ENCODE measurements at regions not wholly inside any gene's neighbourhood (a gene's known extent, or its start where the extent isn't known, plus 50 kb on each side); places are given as distances from the start of the nearest gene placed in this dataset.

DNA sequence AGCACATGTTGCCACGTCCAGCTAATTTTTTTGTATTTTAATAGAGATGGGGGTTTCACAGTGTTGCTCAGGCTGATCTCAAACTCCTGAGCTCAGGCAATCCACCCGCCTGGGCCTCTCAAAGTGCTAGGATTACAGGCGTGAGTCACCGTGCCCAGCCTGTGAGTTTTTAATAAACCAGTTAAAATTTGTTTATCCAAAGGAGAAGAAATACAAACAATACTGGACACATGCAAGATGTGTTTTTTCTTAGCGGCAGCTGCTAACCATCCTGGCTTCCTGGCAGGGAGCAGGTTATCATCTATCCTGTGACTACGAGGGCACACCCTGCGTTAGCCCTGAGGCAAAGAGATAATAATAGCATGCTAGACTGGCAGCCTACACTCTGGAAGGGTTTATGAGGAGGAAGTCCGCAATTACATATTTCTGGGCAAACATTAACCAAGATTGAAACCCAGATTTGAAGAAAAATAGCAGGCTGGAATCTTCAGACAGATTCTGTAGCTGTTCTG lies 191.4 kb downstream of the SPRY1 start (continued):
- 0 out of 2 replicates have a peak, but pooled peaks have one; percentile 5 for TF ChIP-seq PBX3 (IDR thresholded peaks at IDR 0.05)
- TF ChIP-seq, protein P1, sequence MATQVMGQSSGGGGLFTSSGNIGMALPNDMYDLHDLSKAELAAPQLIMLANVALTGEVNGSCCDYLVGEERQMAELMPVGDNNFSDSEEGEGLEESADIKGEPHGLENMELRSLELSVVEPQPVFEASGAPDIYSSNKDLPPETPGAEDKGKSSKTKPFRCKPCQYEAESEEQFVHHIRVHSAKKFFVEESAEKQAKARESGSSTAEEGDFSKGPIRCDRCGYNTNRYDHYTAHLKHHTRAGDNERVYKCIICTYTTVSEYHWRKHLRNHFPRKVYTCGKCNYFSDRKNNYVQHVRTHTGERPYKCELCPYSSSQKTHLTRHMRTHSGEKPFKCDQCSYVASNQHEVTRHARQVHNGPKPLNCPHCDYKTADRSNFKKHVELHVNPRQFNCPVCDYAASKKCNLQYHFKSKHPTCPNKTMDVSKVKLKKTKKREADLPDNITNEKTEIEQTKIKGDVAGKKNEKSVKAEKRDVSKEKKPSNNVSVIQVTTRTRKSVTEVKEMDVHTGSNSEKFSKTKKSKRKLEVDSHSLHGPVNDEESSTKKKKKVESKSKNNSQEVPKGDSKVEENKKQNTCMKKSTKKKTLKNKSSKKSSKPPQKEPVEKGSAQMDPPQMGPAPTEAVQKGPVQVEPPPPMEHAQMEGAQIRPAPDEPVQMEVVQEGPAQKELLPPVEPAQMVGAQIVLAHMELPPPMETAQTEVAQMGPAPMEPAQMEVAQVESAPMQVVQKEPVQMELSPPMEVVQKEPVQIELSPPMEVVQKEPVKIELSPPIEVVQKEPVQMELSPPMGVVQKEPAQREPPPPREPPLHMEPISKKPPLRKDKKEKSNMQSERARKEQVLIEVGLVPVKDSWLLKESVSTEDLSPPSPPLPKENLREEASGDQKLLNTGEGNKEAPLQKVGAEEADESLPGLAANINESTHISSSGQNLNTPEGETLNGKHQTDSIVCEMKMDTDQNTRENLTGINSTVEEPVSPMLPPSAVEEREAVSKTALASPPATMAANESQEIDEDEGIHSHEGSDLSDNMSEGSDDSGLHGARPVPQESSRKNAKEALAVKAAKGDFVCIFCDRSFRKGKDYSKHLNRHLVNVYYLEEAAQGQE (IDR thresholded peaks at IDR 0.05; ENCODE audit: low read depth, low read length): no peak
- no peak for TF ChIP-seq TEAD4 (IDR thresholded peaks at IDR 0.05; ENCODE audit: borderline replicate concordance, insufficient read depth)
- TF ChIP-seq ZBTB33 (IDR thresholded peaks at IDR 0.05; ENCODE audit: borderline replicate concordance, low read depth): no peak
- TF ChIP-seq MAX (IDR thresholded peaks at IDR 0.05; ENCODE audit: low read depth): no peak
- TF ChIP-seq POLR2AphosphoS5 (IDR thresholded peaks at IDR 0.05; ENCODE audit: low read depth, low read length): no peak
- peak; percentile 41 for TF ChIP-seq CHD2 (IDR thresholded peaks at IDR 0.05; ENCODE audit: low read length, partially characterized antibody)
- no peak for TF ChIP-seq MEF2A (IDR thresholded peaks at IDR 0.05; ENCODE audit: borderline replicate concordance, low read depth)
- TF ChIP-seq NRF1 (IDR thresholded peaks at IDR 0.05; ENCODE audit: low read depth, low read length): no peak
- peak in 1 of 2 experiments; percentile 53; a peak in 1 of 4 replicates for TF ChIP-seq EP300 (IDR thresholded peaks at IDR 0.05; ENCODE audit: borderline replicate concordance in 1 of 2, low read depth in 1 of 2, low read length in 1 of 2)
- TF ChIP-seq SMC3 (IDR thresholded peaks at IDR 0.05; ENCODE audit: low read depth, low read length): no peak
- 0 out of 2 replicates have a peak, but pooled peaks have one; percentile 30 for TF ChIP-seq SIN3A (IDR thresholded peaks at IDR 0.05; ENCODE audit: borderline replicate concordance, low read depth, low read length)
- peak; percentile 48 for TF ChIP-seq TCF12 (IDR thresholded peaks at IDR 0.05)
- no peak for TF ChIP-seq TAF1 (IDR thresholded peaks at IDR 0.05; ENCODE audit: borderline replicate concordance, low read depth, low read length)
- TF ChIP-seq RCOR1 (IDR thresholded peaks at IDR 0.05; ENCODE audit: low read length): no peak
- no peak for TF ChIP-seq RAD21 (IDR thresholded peaks at IDR 0.05; ENCODE audit: low read length)

Data from SK-N-SH (cell line).